Colonic mucosa (tissue), 4 donors: ENCODE measurements at regions not wholly inside any gene's neighbourhood (a gene's known extent, or its start where the extent isn't known, plus 50 kb on each side); places are given as distances from the start of the nearest gene placed in this dataset.

Experiments
- DNase-seq: peaks from one replicate; pipeline ENCODE4 v3.0.0-alpha.2; 2020
- H3K27ac ChIP-seq: fragments of 200-600 bp; one replicate; pipeline ENCODE4 v1.8.0; 2021
- H3K27me3 ChIP-seq: fragments of 200-600 bp; one replicate; pipeline ENCODE4 v1.8.0; 2021
- H3K36me3 ChIP-seq: fragments of 200-600 bp; one replicate; pipeline ENCODE4 v1.8.0; 2021
- H3K4me1 ChIP-seq: fragments of 200-600 bp; one replicate; pipeline ENCODE4 v1.8.0; 2021; ENCODE audit warnings: mild to moderate bottlenecking
- H3K4me3 ChIP-seq: fragments of 200-600 bp; one replicate; pipeline ENCODE4 v1.8.0; 2021
- H3K9ac ChIP-seq, 2 donors: one replicate each; pipeline ENCODE4 v1.7.0; 2013; ENCODE audit warnings: control low read depth in 2 of 2, low read depth in 2 of 2, low read length in 2 of 2
- H3K9me3 ChIP-seq: fragments of 200-600 bp; one replicate; pipeline ENCODE4 v1.8.0; 2021
- intact Hi-C: fragments of 100-400 bp; cut with DNase I; formaldehyde crosslinking; loops from one replicate; pipeline ENCODE4 v1.14.1; 2022
- TF ChIP-seq, protein P1 (sequence below): fragments of 200-600 bp; IDR thresholded peaks from one replicate; pipeline ENCODE4 v1.8.0; 2022; ENCODE audit warnings: antibody characterized with exemption, mild to moderate bottlenecking
- donor health status: healthy.
- donor health status: DM: no; HTN: no; CAD: no.
- donor health status: DM: no; HTN: no; CAD: no.

- H3K27ac ChIP-seq = no peak overlapping the region
- H3K27me3 ChIP-seq = no peaks in the 10 kb centered on the region
- no peak for DNase-seq
- no peak overlapping the region for H3K9ac ChIP-seq
- H3K4me3 ChIP-seq = no peak overlapping the region
- peaks cover 6% of the 10 kb centered on the region for H3K4me1 ChIP-seq
- H3K36me3 ChIP-seq = no peaks in the 10 kb centered on the region
- TF ChIP-seq, protein P1, sequence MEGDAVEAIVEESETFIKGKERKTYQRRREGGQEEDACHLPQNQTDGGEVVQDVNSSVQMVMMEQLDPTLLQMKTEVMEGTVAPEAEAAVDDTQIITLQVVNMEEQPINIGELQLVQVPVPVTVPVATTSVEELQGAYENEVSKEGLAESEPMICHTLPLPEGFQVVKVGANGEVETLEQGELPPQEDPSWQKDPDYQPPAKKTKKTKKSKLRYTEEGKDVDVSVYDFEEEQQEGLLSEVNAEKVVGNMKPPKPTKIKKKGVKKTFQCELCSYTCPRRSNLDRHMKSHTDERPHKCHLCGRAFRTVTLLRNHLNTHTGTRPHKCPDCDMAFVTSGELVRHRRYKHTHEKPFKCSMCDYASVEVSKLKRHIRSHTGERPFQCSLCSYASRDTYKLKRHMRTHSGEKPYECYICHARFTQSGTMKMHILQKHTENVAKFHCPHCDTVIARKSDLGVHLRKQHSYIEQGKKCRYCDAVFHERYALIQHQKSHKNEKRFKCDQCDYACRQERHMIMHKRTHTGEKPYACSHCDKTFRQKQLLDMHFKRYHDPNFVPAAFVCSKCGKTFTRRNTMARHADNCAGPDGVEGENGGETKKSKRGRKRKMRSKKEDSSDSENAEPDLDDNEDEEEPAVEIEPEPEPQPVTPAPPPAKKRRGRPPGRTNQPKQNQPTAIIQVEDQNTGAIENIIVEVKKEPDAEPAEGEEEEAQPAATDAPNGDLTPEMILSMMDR = no peak
- H3K9me3 ChIP-seq = no peaks in the 10 kb centered on the region
- intact Hi-C loops = no loop called here
Measured at GRCh38 chr1:207966521-207966920, 55.6 kb upstream of the CD34 start.

GRCh38 chr1:207965392-207966387, 54.8 kb upstream of the CD34 start:
- H3K4me1 ChIP-seq = peaks cover 6% of the 10 kb centered on the region
- no peak for DNase-seq
- no peaks in the 10 kb centered on the region for H3K27me3 ChIP-seq
- no peak overlapping the region for H3K9ac ChIP-seq
- intact Hi-C loops = no loop called here
- TF ChIP-seq, protein P1 = no peak
- no peak overlapping the region for H3K4me3 ChIP-seq
- no peak overlapping the region for H3K27ac ChIP-seq
- no peaks in the 10 kb centered on the region for H3K9me3 ChIP-seq
- H3K36me3 ChIP-seq = no peaks in the 10 kb centered on the region

DNA sequence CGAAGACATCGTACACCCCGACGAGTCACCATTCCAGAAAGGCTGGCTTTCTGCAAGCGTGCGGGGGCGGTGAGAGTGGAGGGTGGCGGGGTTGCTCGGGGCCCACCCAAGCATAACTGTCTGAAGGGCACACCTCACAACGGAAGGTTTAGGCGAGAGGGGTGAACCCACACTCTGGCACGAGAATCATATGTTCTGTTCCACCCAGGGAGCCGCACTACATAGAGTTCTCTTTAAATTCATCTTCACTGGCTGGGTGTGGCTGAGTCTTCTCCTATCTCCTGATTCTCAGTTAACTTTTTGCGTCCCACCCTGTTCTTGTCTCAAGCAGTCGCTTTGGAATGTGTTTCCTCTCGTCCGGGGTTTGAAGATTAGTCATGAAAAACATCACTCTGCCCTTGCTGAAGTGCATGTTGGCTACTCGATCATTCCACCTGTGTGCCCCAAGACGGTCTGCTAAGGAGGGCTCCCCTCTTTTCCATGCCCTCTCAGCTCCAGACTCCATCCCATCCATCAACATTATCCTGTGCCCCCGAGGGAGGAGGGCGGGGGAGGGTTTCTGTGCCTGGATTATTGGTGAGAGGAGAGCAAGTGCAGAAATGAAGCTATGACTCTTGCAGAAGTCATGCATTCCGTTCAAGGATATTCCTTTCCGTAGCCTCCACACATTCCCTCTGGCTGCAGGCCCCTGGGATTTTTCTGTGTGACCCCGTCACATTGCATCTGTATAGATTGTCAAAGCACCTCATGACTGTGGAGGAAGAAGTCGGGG, 53.5 kb upstream of the CD34 start:
- H3K4me1 ChIP-seq = peaks cover 6% of the 10 kb centered on the region
- no peaks in the 10 kb centered on the region for H3K36me3 ChIP-seq
- H3K9me3 ChIP-seq = no peaks in the 10 kb centered on the region
- H3K9ac ChIP-seq = peak overlapping the region in 1 of 2 donors; percentile 2
- no peak overlapping the region for H3K4me3 ChIP-seq
- TF ChIP-seq, protein P1 = no peak
- intact Hi-C loops = loop anchor here (5.0 kb wide), 1 partner anchor 132 kb away; no protein-coding TSS in a partner anchor
- H3K27me3 ChIP-seq = peaks cover 2% of the 10 kb centered on the region
- DNase-seq = no peak
- no peak overlapping the region for H3K27ac ChIP-seq

DNA sequence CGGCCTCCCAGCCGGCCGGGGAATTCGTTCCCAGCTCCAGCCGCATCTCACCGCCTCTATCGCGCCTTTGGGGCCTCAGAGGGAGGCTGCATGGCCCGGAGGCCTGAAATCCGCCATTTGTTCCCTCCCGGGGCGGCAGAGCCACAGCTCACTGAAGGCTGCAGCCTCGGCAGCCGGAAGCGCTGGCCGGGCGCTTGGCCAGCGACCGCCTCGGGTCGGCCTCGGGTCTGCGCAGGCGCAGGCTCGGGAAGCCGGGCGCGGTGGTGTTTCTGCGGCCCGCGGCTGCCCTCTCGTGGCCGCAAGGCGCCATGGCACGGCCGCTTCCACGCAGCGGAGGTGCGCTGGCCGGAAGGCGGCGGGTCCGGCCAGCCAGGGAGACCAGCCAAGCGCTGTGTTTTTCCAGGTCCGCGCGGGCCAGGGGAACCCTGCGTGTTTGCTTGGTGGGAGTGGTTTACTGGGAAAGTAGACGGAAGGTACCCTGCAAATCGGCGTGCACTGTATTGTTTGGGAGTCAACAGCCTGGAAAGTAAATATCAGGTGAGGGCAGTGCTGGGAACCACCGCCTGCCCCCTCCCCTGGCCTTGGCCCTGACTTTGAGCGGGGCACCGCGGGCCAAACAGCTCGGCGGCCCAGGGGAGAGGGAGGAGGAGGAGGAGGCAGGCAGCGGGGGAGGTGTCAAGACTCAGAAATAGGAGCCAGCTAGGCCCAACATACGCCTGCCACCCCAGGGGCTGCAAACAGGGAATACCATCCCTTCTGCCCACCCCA, 52.7 kb upstream of the CD34 start:
- Histone ChIP-seq H3K9ac (peak overlapping the region; percentile 88 to 99), H3K4me3 (peak overlapping the region; percentile 66), H3K4me1 (peaks cover 6% of the 10 kb centered on the region), H3K27ac (peak overlapping the region; percentile 93), H3K27me3 (peaks cover 9% of the 10 kb centered on the region), H3K36me3 (no peaks in the 10 kb centered on the region), H3K9me3 (no peaks in the 10 kb centered on the region)
- DNase-seq = peak; percentile 88
- TF ChIP-seq, protein P1 = peak; percentile 99
- intact Hi-C loops = loop anchor here (5.0 kb wide), 1 partner anchor 131 kb away; no protein-coding TSS in a partner anchor
